Stimulated activated CD4-positive, alpha-beta T cell treated with anti-CD3 and anti-CD28 coated beads, TNF-alpha, amount 100 ng/mL, for 1 hour (primary cell): ENCODE measurements at regions not wholly inside any gene's neighbourhood (a gene's known extent, or its start where the extent isn't known, plus 50 kb on each side); places are given as distances from the start of the nearest gene placed in this dataset.
"Not testable (repeated sequence)": the region's sequence is repeated elsewhere in the genome, so short reads cannot be mapped to it uniquely, and the experiment has no call there.

Experiments used
- DNase-seq, 3 donors: peaks; one replicate each; pipeline ENCODE4 v3.0.0-alpha.2; 2020; ENCODE audit warnings: low read depth in 3 of 3, low spot score in 1 of 3

DNA sequence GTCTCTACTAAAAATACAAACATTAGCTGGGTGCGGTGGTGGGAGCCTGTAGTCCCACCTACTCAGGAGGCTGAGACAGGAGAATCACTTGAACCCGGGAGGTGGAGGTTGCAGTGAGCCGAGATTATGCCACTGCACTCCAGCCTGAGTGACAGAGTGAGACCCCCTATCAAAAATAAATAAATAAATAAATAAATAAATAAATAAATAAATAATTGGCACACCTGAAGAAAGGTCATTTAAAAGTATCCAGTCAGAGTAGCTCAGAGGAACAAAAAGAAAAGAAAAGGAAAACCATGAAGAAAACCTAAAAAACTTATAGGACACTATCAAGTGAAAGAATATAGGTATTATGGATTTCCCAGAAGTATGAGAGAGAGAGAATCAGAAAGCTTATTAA, 330.1 kb upstream of the AR start:
- not testable (repeated sequence) for DNase-seq

DNA sequence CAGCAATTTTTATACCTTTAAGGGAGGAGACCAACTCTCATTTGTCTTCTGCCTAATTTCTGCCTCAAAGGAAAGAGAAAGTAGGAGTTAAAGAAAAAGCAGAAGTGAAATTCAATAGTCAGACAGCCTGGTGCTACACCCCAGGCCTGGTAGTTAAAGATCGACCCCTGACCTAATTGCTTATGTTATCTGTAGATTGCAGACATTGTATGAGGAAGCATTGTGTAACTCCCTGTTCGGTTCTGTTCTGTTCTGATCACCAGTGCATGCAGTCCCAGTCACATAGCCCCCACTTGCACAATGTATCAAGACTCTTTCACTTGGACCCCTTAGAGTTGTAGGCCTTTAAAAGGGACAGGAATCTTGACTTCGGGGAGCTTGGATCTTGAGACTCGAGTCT, 335.9 kb upstream of the AR start:
- no peak for DNase-seq

DNA sequence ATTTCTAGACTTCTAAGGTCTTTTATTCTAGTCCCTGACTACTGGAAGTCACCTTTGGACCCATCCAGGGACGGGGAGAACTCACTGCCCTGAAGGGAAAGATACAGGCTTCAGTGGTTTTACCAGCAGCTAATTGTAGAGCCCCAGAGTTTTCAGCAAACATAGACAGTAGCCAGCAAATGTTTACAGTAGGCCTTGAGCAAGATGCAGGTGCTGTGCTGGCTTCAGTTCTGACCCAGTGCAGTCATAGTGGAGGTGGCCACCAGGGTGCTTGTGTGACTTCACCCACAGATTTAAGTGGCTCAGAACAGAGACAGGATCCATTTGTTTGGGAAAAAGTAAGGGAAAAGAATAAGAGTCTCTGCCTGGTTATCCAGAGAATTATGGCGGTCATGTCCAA, 384.4 kb upstream of the AR start:
- DNase-seq, result no peak

DNA sequence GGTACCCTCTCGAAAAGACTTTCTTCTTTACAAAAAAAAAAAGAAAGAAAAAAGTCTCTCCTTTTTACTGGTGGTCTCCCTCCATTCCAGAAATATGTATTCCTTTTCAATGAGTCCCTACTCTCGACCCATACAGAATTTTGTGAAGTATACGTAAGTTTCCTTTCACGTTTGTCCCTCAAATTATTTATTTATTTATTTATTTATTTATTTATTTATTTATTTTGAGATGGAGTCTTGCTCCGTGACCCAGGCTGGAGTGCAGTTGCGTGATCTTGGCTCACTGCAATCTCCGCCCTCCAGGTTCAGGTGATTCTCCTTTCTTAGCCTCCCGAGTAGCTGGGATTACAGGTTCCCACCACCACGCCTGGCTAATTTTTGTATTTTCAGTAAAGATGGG, 429.2 kb upstream of the AR start:
- no peak for DNase-seq

DNA sequence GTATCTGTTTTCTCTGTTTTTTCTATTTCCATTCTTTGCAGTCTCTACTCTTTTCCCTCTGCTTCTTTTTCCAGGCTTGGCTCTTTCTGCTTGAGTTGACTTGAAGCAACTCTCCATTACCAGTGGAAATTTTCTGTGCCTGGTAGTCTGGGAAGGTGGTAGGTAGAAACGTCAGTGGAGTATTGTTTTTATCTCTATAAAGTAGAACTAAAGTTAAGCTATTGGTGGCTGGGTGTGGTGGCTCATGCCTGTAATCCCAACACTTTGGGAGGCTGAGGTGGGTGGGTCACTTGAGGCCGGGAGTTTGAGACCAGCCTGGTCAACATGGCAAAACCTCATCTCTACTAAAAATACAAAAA, 438.1 kb upstream of the AR start:
- no peak for DNase-seq

DNA sequence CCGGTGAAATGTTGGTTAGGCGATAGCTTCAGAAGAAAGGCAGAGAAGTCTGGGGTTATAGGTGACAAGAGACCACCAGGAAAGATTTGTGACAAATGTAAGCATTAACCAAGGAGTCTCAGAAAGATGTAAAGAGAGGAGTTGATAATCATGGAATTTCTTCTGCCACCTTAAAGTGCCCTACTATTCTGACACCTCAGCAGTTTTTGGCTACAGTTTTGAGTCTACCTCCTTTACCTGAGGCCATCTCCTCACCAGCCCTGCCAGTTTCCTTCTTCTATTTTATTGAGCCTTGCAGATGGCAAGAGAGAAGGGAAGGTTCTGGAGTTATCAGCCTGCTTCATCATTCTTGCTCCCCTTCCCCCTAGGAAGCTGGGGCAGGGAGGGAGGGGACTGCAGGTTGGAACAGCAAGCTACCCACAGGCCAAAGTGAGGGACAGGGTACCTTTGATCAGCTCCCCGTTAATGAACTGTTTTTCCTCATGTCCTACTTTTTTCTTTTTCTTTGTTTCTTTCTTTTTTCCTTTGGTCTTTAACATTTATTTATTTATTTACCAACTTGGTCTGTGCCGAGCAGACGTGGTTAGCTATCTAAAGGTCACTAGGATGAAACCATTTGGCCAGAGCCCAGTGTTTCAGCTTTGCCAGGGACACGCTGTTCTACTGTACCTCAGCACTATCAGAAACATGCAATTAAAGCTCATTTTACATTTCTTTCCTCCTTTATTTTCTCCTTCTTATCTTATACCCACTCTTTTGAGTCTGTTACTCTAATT, 438.7 kb upstream of the AR start:
- no peak for DNase-seq

DNA sequence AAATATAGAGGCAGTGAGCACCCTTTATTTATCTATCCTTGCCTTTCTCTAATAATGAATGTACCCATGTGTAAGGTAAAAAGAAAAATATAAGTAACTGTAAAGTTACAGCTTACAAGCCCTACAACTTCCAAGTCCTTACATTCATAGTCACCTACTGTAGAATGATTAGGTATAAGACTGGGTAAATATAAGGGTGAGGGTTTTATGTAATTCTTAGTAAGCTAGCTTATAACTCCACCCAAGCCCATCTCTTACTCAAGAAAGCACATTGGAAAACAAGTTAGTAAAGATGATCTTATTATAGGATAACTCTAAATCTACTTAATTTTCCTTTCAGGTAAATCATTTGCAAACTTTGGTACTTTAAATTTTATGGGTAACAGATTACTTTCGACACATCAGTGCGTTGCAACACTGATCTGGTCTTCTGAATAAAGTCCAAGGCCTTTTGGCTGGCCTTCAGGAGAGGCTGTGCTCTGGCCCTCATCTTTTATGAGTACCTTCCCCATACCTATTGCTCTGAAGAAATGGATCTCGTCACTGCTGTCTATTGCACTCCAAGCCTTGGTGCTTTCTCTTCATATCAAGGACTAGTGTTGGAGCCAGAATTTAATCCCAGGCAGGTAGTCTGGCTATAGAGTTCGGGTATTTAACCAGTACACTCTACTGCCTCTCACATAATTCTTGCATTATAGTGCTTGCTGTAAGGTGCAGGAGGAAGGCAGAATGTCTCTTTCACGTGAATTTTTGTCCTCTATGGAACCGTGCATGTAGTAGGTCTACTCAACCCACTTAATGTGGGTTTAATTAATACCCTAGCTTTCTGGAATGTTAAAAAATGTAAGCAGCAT, 443.6 kb upstream of the AR start:
- no peak for DNase-seq

DNA sequence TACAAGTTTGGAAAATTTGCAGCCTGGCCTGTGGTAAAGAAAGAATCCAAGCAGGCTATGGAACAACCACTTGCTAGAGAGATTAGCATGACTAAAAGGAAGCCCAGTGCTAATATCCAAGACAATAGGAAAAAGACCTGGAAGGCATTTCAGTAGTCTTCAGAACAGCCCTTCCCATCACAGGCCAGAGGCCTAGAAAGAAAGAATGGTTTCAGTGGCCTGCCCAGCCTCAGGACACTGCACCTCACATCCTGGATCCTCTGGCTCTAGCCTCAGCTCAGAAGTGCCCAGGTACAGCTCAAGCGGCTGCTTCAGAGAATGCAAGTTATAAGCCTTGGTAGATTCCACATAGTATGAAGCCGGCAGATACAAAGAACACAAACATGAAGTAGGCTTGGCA, 449.8 kb upstream of the AR start:
- DNase-seq, result no peak

DNA sequence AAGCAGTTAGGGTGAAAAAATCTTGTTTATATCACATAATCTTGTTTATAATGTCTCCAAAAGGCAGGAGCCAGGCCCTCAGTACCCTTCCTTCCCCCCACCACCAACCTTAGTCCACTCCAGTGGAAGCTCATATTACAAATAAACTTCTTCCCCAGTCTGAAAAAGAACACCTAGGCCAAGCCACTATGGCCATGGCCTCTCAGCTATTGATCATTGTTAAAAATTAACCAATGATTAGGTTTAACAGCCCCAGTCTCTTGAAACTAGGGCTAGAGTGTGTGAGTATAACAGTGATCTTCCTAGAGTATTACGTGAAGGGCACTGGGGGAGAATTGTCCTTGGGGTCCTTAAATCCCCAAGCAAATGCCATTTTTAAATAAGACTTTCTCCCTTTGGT, 411.9 kb upstream of the EDA2R start:
- DNase-seq, result no peak

DNA sequence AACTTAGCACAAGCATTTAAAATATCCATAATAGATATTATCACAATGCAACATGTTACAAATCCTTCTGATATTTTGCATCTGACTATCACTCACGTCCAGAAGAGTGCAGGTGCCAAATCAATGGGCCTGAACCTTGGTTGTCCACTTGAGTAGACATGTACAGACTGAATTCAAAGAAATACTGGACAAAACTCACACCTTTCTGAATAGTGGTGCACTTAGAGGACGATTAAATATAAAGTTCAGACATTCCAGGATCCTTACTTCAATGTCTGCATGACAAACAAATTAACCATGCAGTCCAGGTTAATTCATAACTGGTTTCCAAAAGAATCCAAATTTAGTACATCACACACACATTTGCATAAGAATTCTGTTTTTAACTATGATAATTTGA, 406.0 kb upstream of the EDA2R start:
- no peak for DNase-seq

DNA sequence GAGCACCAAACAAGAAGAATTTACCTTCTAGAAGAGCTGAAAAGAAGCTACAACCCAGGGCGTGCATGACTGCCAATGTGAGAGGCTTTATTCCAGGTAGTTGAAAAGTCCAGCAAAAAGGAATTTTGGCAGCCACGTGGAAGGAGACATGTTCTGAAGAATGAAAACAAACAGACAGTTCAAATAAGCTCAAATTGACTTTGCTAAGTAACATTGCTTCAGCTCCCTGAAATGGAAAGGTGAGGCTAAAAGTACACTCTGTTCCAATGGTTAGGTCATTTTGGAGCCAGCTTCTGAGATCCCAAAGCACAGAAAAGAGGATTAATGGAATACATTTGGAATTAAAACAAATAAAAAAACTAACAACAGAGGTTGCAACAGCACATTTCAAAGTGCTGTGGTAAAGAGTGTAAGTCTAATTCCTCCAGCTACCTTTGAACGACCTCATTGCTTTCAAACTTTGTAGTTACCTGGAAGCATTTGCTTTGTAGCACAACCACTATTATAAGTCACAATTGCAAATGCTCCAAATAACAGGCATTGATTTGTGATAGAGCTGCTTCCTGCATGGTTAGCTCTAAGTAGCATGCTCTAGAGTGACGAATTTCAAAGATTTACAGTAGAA, 405.3 kb upstream of the EDA2R start:
- no peak for DNase-seq

DNA sequence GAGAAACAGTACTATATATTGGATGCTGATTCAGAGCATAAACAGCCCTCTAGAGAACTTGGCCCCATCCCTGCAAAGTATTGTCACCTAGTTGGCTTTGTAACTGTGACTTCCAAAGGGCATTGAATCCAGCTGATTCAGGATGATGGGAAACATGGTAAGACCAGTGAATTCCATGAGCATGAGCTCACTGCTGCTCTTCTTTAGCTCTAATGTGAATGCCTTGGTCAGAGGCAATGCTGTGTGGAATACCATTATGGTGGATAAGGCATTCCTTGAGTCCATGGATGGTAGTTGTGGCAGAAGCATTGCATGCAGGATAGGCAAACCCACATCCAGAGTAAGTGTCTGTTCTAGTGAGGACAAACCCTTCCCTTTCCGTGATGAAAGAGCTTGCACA, 365.6 kb upstream of the EDA2R start:
- no peak for DNase-seq

DNA sequence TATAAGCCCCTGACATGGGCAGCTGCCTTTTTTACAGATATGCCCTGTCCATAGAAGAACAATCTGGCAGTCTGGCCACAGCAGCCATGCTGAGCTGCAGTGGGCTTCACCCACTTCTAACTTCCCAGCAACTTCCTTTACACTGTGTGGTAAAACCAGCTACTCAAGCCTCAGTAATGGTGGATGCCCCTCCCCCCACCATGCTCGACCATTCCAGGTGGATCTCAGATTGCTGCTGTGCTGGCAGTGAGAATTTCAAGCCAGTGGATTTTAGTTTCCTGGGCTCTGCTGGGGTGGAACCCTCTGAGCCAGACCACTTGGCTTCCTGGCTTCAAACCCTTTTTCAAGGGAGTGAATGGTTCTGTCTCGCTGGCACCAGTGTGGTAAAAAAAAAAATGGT, 355.9 kb upstream of the EDA2R start:
- no peak for DNase-seq

DNA sequence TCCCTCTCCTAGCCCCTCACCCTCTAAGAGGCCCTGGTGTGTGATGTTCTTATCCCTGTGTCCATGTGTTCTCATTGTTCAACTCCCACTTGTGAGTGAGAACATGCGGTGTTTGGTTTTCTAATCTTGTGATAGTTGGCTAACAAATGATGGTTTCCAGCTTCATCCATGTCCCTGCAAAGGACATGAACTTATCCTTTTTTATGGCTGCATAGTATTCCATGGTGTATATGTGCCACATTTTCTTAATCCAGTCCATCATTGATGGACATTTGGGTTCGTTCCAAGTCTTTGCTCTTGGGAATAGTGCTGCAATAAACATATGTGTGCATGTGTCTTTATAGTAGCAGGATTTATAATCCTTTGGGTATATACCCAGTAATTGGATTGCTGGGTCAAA, 353.2 kb upstream of the EDA2R start:
- DNase-seq, result not testable (repeated sequence)

DNA sequence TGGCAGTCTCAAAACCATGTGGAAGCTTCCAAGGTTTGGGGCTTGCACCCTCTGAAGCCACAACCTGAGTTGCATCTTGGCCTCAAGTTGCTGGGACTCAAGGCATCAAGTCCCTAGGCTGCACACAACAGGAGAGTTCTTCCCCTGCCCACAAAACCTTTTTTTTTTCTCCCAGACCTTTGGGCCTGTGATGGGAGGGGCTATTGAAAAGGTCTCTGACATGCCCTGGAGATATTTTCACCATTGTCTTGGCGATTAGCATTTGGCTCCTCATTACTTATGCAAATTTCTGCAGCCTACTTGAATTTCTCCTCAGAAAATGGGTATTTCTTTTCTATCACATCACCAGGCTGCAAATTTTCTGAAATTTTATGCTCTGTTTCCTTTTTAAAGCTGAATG, 349.5 kb upstream of the EDA2R start:
- no peak for DNase-seq

DNA sequence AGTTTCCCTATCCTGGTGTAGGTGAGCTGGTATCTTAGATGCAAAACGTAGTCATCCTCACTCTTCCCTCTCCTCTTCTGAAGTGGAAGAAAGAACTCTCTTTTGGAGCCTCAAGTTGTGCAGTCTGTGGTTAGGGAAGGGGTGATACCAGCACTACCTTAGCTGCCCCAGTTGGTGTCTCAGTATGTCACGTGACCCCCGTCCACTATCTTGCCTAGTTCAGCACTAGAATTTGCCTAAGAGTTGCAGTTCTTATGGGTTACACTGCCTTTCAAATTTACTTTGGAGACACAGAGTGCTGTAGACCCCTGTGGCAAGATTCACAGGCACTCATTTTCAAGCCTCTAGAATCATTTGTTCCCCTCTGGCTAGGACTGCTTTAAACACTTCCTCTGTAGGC, 322.8 kb upstream of the EDA2R start:
- no peak for DNase-seq

DNA sequence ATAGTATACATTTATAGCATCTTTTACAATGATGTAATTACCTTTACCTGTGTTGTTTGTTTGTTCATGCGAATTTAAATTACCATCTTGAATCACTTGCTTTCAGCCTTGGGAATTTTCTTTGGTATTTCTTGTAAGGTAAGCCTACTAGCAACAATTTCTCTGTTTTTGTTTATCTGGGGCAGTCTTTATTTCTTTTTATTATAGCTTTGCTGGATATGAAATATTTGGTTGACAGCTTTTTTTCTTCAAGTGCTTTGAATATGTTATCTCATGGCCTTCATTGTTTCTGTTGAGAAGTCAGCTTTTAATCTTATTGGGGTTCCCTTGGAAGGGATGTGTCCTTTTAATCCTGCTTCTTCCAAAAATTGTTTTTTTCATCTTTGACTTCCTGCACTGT, 292.8 kb upstream of the EDA2R start:
- DNase-seq, result no peak

DNA sequence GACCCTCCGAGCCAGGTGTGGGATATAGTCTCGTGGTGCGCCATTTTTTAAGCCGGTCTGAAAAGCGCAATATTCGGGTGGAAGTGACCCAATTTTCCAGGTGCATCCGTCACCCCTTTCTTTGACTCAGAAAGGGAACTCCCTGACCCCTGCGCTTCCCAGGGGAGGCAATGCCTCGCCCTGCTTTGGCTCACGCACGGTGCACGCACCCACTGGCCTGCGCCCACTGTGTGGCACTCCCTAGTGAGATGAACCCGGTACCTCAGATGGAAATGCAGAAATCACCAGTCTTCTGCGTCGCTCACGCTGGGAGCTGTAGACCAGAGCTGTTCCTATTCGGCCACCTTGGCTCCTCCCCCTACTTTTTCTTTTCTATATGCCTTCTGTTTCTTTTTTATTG, 291.6 kb upstream of the EDA2R start:
- DNase-seq, result not testable (repeated sequence)

DNA sequence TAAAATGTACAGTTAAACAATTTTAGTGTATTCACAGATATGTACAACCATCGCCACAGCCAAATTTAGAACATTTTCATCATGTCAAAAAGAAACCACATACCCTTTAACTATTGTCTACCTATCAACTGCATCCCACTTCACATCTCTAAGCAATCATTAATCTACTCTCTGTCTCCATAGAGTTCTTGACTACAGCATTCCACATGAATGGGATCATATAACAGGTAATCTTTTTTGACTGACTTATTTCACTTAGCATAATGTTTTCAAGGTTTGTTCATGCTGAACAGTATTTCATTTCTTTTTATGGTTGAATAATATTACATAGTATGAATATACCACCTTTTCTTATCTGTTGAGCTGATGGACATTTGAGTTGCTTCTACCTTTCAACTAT, 281.4 kb upstream of the EDA2R start:
- DNase-seq, result no peak

DNA sequence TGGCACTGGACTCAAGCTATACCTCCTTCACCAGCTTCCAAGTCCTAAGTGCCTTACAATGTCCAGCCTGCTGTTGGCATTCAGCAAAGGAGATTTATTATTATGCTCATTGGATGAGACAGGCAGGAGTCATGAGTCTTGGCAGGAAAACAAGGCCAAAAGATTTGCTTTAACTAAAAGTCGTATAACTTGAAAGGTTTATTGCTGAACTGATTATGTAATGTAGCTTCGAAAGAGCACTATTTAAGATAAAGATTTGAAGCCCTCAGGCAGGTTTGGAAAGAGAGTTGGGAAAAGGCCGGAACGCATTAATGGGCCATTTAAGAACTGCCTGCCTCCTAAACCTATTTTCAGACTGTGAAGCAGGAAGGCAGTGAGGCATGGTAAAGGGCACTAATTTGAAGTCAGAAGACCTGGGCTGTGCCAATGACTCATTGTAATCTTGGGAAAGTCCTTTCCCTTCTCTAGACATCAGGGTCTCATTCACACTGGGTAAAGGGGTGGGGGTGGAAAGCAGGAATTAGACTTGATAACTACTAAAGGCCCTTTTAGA, 280.5 kb upstream of the EDA2R start:
- no peak for DNase-seq

DNA sequence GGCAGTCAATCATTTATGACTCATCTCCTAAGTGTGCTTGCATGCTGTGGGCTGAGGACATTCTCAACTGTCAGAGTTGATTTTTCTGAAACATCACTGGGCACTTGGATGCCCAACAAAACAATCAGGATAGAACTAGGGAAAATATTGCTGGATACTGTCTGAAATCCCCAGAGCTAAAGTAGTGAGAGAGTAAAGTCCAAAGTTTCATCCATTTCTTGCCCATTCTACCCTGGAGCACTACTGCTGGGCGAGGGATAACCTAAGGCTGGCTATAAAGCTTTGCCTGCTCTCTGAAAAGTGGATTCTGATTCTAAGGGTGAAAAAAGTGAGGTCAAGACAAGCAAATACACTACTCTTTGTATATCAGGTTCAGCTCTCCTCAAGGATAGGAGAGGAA, 279.6 kb upstream of the EDA2R start:
- DNase-seq, result no peak

DNA sequence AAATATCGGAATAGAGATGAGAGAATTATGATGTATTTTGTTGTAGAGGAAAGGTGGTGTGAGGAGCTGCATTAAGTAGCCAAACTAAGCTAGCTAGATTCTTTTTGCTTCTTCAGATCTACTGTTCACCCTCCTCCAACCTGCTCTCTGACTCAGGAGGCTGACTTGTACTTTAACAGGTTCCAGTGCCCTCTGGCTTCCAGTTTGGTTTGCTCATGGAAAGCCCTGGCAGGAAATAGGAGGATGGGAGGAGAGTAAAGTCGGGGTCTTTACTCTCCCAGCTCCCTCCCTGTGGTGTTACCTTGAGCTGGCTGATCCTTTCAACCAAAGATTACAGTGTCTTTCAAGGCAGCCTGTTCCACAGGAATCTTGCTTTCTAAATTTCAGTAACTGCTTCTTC, 277.0 kb upstream of the EDA2R start:
- no peak for DNase-seq
